Peyer's patch (tissue), 4 donors: ENCODE measurements at regions not wholly inside any gene's neighbourhood (a gene's known extent, or its start where the extent isn't known, plus 50 kb on each side); places are given as distances from the start of the nearest gene placed in this dataset.

Experiments
- DNase-seq, 3 donors: peaks; one replicate each; pipeline ENCODE4 v3.0.0-alpha.2; 2017 to 2019
- H3K27ac ChIP-seq, 4 donors: fragments of 200-600 bp; sonication (generic); one replicate each; pipeline ENCODE4 v1.5.1; 2016 to 2019
- H3K27me3 ChIP-seq, 2 donors: fragments of 200-600 bp; sonication (generic); one replicate each; pipeline ENCODE4 v1.5.1; 2019
- H3K36me3 ChIP-seq, 3 donors: fragments of 200-600 bp; sonication (generic); one replicate each; pipeline ENCODE4 v1.5.1; 2016 to 2019
- H3K4me1 ChIP-seq, 4 donors: fragments of 200-600 bp; sonication (generic); one replicate each; pipeline ENCODE4 v1.5.1; 2016 to 2019
- H3K4me3 ChIP-seq, 4 donors: fragments of 200-600 bp; sonication (generic); 1 replicate in 3 of 4; 2 replicates in 1 of 4; pipeline ENCODE4 v1.5.1; 2016 to 2019; ENCODE audit warnings: mild to moderate bottlenecking in 1 of 4
- H3K9me3 ChIP-seq, 4 donors: fragments of 200-600 bp; sonication (generic); one replicate each; pipeline ENCODE4 v1.5.1; 2016 to 2019; ENCODE audit warnings: mild to moderate bottlenecking in 1 of 4
- CTCF ChIP-seq, 6 experiments: fragments of 450-650 bp in 4 of 6; fragments of 200-600 bp in 2 of 6; sonication (generic) in 1 of 6; IDR thresholded peaks; one replicate each; pipeline ENCODE4 v1.5.1; 2017 to 2019; ENCODE audit warnings: antibody characterized with exemption in 6 of 6, mild to moderate bottlenecking in 3 of 6, moderate library complexity in 1 of 6
- POLR2A ChIP-seq, 2 donors: fragments of 450-650 bp; IDR thresholded peaks; one replicate each; pipeline ENCODE4 v1.5.1; 2017; ENCODE audit warnings: antibody characterized with exemption in 2 of 2, mild to moderate bottlenecking in 2 of 2, moderate library complexity in 2 of 2

DNA sequence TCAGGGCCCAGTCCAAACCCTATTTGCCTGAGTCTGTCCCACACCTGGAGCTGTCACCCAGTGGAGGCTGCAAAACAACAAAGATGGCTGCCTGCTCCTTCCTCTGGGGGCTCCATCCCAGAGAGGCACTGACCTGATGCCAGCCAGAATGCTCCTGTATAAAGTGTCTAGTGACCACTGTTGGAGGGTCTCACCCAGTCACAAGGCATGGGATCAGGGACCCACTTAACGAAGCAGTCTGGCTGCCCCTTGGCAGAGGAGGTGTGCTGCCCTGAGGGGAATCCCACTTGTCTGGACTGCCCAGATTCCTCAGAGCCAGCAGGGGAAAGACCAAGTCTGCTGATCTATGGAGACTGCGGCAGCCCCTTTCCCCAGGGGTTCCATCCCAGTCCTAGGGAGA lies 241.6 kb downstream of the CDH26 start:
- Histone ChIP-seq H3K4me1 (no peaks in the 10 kb centered on the region), H3K27me3 (no peaks in the 10 kb centered on the region), H3K27ac (no peak overlapping the region), H3K9me3 (no peaks in the 10 kb centered on the region), H3K36me3 (no peaks in the 10 kb centered on the region), H3K4me3 (no peak overlapping the region)
- no peak for TF ChIP-seq CTCF (IDR thresholded peaks at IDR 0.05)
- no peak for TF ChIP-seq POLR2A (IDR thresholded peaks at IDR 0.05)
- DNase-seq: no peak

DNA sequence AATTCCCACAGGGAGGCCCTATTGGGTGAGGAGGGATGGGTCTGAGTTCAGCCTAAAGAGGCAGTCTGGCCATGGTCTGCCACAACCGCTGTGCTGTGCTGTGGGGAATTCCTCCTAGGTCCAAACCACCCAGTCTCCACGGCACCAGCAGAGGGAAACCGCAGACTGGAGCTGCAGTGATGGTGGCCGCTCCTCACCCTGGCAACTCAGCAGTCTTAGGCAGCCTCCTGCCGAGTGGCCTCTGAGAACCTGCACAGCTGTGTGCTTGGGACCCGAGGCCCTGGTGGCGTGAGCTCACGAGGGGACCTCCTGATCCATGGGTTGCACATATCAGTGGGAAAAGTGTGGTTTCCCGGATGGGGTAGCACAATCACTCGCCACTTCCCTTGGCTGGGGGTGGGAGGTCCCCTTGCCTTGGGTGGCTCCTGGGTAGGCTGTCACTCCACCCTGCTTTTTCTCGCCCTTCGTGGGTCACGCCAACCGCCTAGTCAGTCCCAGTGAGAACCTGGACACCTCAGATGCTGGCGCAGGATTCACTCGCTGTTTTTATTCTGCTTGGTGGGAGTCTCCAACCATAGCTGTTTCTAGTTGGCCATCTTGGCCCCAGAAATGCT lies 242.2 kb downstream of the CDH26 start:
- Histone ChIP-seq H3K27ac (no peak overlapping the region), H3K27me3 (no peaks in the 10 kb centered on the region), H3K9me3 (no peaks in the 10 kb centered on the region), H3K4me1 (no peaks in the 10 kb centered on the region), H3K36me3 (no peaks in the 10 kb centered on the region), H3K4me3 (no peak overlapping the region)
- TF ChIP-seq POLR2A (IDR thresholded peaks at IDR 0.05): no peak
- no peak for TF ChIP-seq CTCF (IDR thresholded peaks at IDR 0.05)
- DNase-seq: no peak

GRCh38 chr20:60201198-60201835 lies 243.1 kb downstream of the CDH26 start:
- Histone ChIP-seq H3K36me3 (no peaks in the 10 kb centered on the region), H3K27ac (no peak overlapping the region), H3K9me3 (no peaks in the 10 kb centered on the region), H3K4me3 (no peak overlapping the region), H3K27me3 (no peaks in the 10 kb centered on the region), H3K4me1 (no peaks in the 10 kb centered on the region)
- DNase-seq: no peak
- TF ChIP-seq CTCF (IDR thresholded peaks at IDR 0.05): no peak
- TF ChIP-seq POLR2A (IDR thresholded peaks at IDR 0.05): no peak

- no peak for TF ChIP-seq POLR2A (IDR thresholded peaks at IDR 0.05)
- TF ChIP-seq CTCF (IDR thresholded peaks at IDR 0.05): no peak
- Histone ChIP-seq H3K27me3 (no peaks in the 10 kb centered on the region), H3K27ac (no peak overlapping the region), H3K36me3 (no peaks in the 10 kb centered on the region), H3K4me3 (no peak overlapping the region), H3K4me1 (no peaks in the 10 kb centered on the region), H3K9me3 (no peaks in the 10 kb centered on the region)
- no peak for DNase-seq
These were observed 243.8 kb downstream of the CDH26 start for GRCh38 chr20:60202046-60202445.

DNA sequence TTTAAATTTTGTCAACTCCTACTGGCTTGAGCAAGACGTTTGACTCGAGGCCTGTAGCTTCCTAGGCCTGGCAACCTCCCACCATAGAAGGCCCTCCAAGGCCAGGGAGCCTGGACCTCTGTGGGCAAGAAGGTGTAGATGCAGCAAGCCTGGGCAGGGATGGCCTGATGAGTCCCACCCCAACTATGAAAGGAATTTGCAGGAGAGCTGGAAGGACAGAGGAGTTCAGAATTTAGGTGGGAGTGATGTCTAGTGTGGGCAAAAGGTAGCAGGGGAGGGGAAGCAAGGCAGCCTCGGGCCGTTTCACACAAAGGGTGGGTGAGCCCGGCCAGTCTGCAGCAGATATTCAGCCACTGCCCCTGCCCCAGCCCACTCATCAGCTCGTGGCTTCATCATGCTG lies 245.2 kb downstream of the CDH26 start:
- no peaks in the 10 kb centered on the region for H3K27me3 ChIP-seq
- H3K9me3 ChIP-seq: no peaks in the 10 kb centered on the region
- TF ChIP-seq POLR2A (IDR thresholded peaks at IDR 0.05): no peak
- no peak for TF ChIP-seq CTCF (IDR thresholded peaks at IDR 0.05)
- no peak overlapping the region for H3K27ac ChIP-seq
- H3K36me3 ChIP-seq: no peaks in the 10 kb centered on the region
- no peak overlapping the region for H3K4me3 ChIP-seq
- DNase-seq: no peak
- no peaks in the 10 kb centered on the region for H3K4me1 ChIP-seq
